ENCODE measurements at regions not wholly inside any gene's neighbourhood (a gene's known extent, or its start where the extent isn't known, plus 50 kb on each side); places are given as distances from the start of the nearest gene placed in this dataset.
"Not testable (repeated sequence)": the region's sequence is repeated elsewhere in the genome, so short reads cannot be mapped to it uniquely, and the experiment has no call there.

GRCh38 chr14:81955123-81955522 lies 421.5 kb upstream of the SEL1L start:
- no peak for DNase-seq (ENCODE audit: low read depth in 2 of 2)

- no peak for DNase-seq (ENCODE audit: low read depth in 2 of 2)
Observed at GRCh38 chr14:81960781-81961180, 427.1 kb upstream of the SEL1L start.

GRCh38 chr14:81963846-81964245 lies 430.2 kb upstream of the SEL1L start:
- no peak for DNase-seq (ENCODE audit: low read depth in 2 of 2)

- DNase-seq (ENCODE audit: low read depth in 2 of 2) = no peak
Observed at GRCh38 chr14:81970307-81970706, 436.7 kb upstream of the SEL1L start.

GRCh38 chr14:81971911-81972310 lies 438.3 kb upstream of the SEL1L start:
- DNase-seq (ENCODE audit: low read depth in 2 of 2) = no peak

- no peak for DNase-seq (ENCODE audit: low read depth in 2 of 2)
Observed at GRCh38 chr14:81972601-81973000, 438.9 kb upstream of the SEL1L start.

- no peak for DNase-seq (ENCODE audit: low read depth in 2 of 2)
Observed at GRCh38 chr14:81974543-81974942, 440.9 kb upstream of the SEL1L start.

- no peak for DNase-seq (ENCODE audit: low read depth in 2 of 2)
Observed at GRCh38 chr14:81980601-81981306, 447.1 kb upstream of the SEL1L start.

- no peak for DNase-seq (ENCODE audit: low read depth in 2 of 2)
Observed at GRCh38 chr14:81981307-81981675, 447.6 kb upstream of the SEL1L start.

- no peak for DNase-seq (ENCODE audit: low read depth in 2 of 2)
Observed at GRCh38 chr14:81982046-81982445, 448.4 kb upstream of the SEL1L start.

GRCh38 chr14:81986005-81986404 lies 452.4 kb upstream of the SEL1L start:
- DNase-seq (ENCODE audit: low read depth in 2 of 2) = no peak

- DNase-seq (ENCODE audit: low read depth in 2 of 2) = no peak
Observed at GRCh38 chr14:81989211-81989610, 455.6 kb upstream of the SEL1L start.

- peak in 1 of 2 donors; percentile 1 for DNase-seq (ENCODE audit: low read depth in 2 of 2)
Observed at GRCh38 chr14:81990312-81990761, 456.7 kb upstream of the SEL1L start.

- no peak for DNase-seq (ENCODE audit: low read depth in 2 of 2)
Observed at GRCh38 chr14:81991998-81992397, 458.3 kb upstream of the SEL1L start.

- no peak for DNase-seq (ENCODE audit: low read depth in 2 of 2)
Observed at GRCh38 chr14:81993432-81993831, 459.8 kb upstream of the SEL1L start.

- no peak for DNase-seq (ENCODE audit: low read depth in 2 of 2)
Observed at GRCh38 chr14:82003426-82003825, 469.8 kb upstream of the SEL1L start.

GRCh38 chr14:82009076-82009475 lies 475.4 kb upstream of the SEL1L start:
- no peak for DNase-seq (ENCODE audit: low read depth in 2 of 2)

- DNase-seq (ENCODE audit: low read depth in 2 of 2) = no peak
Observed at GRCh38 chr14:82009993-82010392, 476.3 kb upstream of the SEL1L start.

- DNase-seq (ENCODE audit: low read depth in 2 of 2) = no peak
Observed at GRCh38 chr14:82011460-82011859, 477.8 kb upstream of the SEL1L start.

- no peak for DNase-seq (ENCODE audit: low read depth in 2 of 2)
Observed at GRCh38 chr14:82029038-82029437, 495.4 kb upstream of the SEL1L start.

- no peak for DNase-seq (ENCODE audit: low read depth in 2 of 2)
Observed at GRCh38 chr14:82035397-82035796, 501.7 kb upstream of the SEL1L start.

GRCh38 chr14:82038066-82038465 lies 504.4 kb upstream of the SEL1L start:
- not testable (repeated sequence) for DNase-seq (ENCODE audit: low read depth in 2 of 2)

GRCh38 chr14:82045339-82045738 lies 511.7 kb upstream of the SEL1L start:
- no peak for DNase-seq (ENCODE audit: low read depth in 2 of 2)
